Esophagus squamous epithelium (tissue), 5 donors: ENCODE measurements at regions not wholly inside any gene's neighbourhood (a gene's known extent, or its start where the extent isn't known, plus 50 kb on each side); places are given as distances from the start of the nearest gene placed in this dataset.

Source experiments
- DNase-seq: peaks from one replicate; lab custom pipeline; 2025; lab: John Stamatoyannopoulos, UW
- H3K27ac ChIP-seq, 4 donors: fragments of 200-600 bp; sonication (generic); one replicate each; pipeline ENCODE4 v1.5.1; 2016 to 2019; ENCODE audit warnings: mild to moderate bottlenecking in 1 of 4
- H3K27me3 ChIP-seq, 4 donors: fragments of 200-600 bp; sonication (generic); 1 replicate in 3 of 4; 2 replicates in 1 of 4; pipeline versions ENCODE4 v1.5.1 to v1.6.0; 2017 to 2021; ENCODE audit warnings: antibody characterized with exemption in 1 of 4
- H3K36me3 ChIP-seq, 3 donors: fragments of 200-600 bp; sonication (generic); one replicate each; pipeline ENCODE4 v1.5.1; 2016 to 2019
- H3K4me1 ChIP-seq, 3 donors: fragments of 200-600 bp; sonication (generic); one replicate each; pipeline ENCODE4 v1.5.1; 2017 to 2019
- H3K4me3 ChIP-seq, 4 donors: fragments of 200-600 bp; sonication (generic); 1 replicate in 3 of 4; 2 replicates in 1 of 4; pipeline ENCODE4 v1.5.1; 2016 to 2019; ENCODE audit warnings: mild to moderate bottlenecking in 2 of 4, moderate library complexity in 1 of 4
- H3K9me3 ChIP-seq, 3 donors: fragments of 200-600 bp; sonication (generic); one replicate each; pipeline ENCODE4 v1.5.1; 2016 to 2019
- POLR2A ChIP-seq, 4 donors: fragments of 450-650 bp; IDR thresholded peaks; one replicate each; pipeline ENCODE4 v1.6.1; 2017; ENCODE audit warnings: antibody characterized with exemption in 4 of 4, mild to moderate bottlenecking in 4 of 4, moderate library complexity in 3 of 4
- WGBS, 2 donors: methylation state at CpG; one replicate each; pipeline ENCODE4 v1.1.5; 2018; 5-methylcytosine and 5-hydroxymethylcytosine counted together
- intact Hi-C: fragments of 100-400 bp; cut with DNase I; formaldehyde crosslinking; loops from one replicate; pipeline ENCODE4 v1.15.0; 2022
- small RNA-seq, 4 donors: library from RNA; depleted of rRNA; stranded (forward); fragments of <200 nt; gene quantifications; one replicate each; pipeline ENCODE3, GENCODE V24; 2016
- TF ChIP-seq, protein P1 (sequence below), 6 experiments: fragments of 450-650 bp in 4 of 6; fragments of 200-600 bp in 2 of 6; sonication (generic) in 2 of 6; IDR thresholded peaks; one replicate each; pipeline ENCODE4 v1.5.1; 2016 to 2019; ENCODE audit warnings: antibody characterized with exemption in 6 of 6, mild to moderate bottlenecking in 4 of 6, moderate library complexity in 4 of 6
- donor health status: DM: yes; HTN: yes; CAD: no.

GRCh38 chr9:104025104-104025503, 69.0 kb upstream of the SMC2 start:
- intact Hi-C loops: no loop called here
- WGBS, 2 donors: 64 to 73% methylated on average over 2 of the region's 2 CpGs
- H3K36me3 ChIP-seq: no peaks in the 10 kb centered on the region
- DNase-seq: no peak
- H3K4me1 ChIP-seq: no peaks in the 10 kb centered on the region
- TF ChIP-seq POLR2A (IDR thresholded peaks at IDR 0.05): no peak
- TF ChIP-seq, protein P1, sequence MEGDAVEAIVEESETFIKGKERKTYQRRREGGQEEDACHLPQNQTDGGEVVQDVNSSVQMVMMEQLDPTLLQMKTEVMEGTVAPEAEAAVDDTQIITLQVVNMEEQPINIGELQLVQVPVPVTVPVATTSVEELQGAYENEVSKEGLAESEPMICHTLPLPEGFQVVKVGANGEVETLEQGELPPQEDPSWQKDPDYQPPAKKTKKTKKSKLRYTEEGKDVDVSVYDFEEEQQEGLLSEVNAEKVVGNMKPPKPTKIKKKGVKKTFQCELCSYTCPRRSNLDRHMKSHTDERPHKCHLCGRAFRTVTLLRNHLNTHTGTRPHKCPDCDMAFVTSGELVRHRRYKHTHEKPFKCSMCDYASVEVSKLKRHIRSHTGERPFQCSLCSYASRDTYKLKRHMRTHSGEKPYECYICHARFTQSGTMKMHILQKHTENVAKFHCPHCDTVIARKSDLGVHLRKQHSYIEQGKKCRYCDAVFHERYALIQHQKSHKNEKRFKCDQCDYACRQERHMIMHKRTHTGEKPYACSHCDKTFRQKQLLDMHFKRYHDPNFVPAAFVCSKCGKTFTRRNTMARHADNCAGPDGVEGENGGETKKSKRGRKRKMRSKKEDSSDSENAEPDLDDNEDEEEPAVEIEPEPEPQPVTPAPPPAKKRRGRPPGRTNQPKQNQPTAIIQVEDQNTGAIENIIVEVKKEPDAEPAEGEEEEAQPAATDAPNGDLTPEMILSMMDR (IDR thresholded peaks at IDR 0.05): no peak
- no peaks in the 10 kb centered on the region for H3K27me3 ChIP-seq
- no peak overlapping the region for H3K4me3 ChIP-seq
- H3K27ac ChIP-seq: no peak overlapping the region
- H3K9me3 ChIP-seq: no peaks in the 10 kb centered on the region

- H3K4me3 ChIP-seq: no peak overlapping the region
- WGBS, 2 donors: 37 to 44% methylated on average over 2 of the region's 2 CpGs
- intact Hi-C loops: no loop called here
- TF ChIP-seq POLR2A (IDR thresholded peaks at IDR 0.05): no peak
- TF ChIP-seq, protein P1 (IDR thresholded peaks at IDR 0.05): no peak
- H3K4me1 ChIP-seq: no peaks in the 10 kb centered on the region
- H3K9me3 ChIP-seq: no peaks in the 10 kb centered on the region
- DNase-seq: no peak
- H3K27me3 ChIP-seq: no peaks in the 10 kb centered on the region
- no peak overlapping the region for H3K27ac ChIP-seq
- H3K36me3 ChIP-seq: no peaks in the 10 kb centered on the region
Measured at GRCh38 chr9:104025945-104026344, 68.2 kb upstream of the SMC2 start.

DNA sequence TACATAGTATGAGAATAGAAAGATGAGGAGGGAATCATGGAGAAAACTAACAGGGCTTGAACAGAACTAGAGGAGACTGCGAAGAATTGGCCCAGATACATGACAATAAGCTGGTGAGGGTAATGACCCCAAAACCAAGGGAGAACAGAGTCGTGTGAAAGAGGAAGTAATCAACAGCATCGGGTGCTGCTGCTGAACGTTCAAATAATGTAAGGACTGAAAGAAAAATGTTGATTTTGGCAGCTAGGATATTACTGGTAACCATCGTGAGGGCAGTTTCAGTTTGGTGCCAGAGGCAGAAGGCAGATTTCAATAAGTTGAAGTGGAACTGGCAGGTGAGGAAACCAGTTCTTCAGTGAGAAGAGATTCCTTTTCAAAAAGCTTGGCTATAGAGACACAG, 66.8 kb upstream of the SMC2 start:
- Histone ChIP-seq H3K27ac (no peak overlapping the region), H3K4me3 (no peak overlapping the region), H3K4me1 (no peaks in the 10 kb centered on the region), H3K9me3 (no peaks in the 10 kb centered on the region), H3K27me3 (no peaks in the 10 kb centered on the region), H3K36me3 (no peaks in the 10 kb centered on the region)
- no peak for TF ChIP-seq POLR2A (IDR thresholded peaks at IDR 0.05)
- TF ChIP-seq, protein P1 (IDR thresholded peaks at IDR 0.05): no peak
- DNase-seq: no peak
- intact Hi-C loops: no loop called here
- WGBS, 2 donors: 33 to 41% methylated on average over 5 of the region's 5 CpGs

DNA sequence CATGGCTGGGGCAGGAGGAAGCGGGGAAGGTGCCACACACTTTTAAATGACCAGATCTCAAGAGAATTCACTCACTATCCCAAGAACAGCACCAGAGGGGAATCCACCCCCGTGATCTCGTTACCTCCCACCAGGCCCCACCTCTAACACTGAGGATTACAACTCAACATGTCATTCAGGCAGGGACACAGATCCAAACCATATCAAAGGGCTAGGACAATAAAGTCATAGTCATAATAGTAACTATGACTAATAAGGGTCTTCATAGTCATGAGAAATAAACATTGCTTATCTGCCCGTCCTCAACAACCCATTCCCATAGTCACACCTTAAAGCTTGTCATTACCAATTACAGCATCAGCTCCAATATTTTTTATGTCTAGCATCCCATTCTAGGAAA, 65.3 kb upstream of the SMC2 start:
- no peak for DNase-seq
- intact Hi-C loops: no loop called here
- WGBS, 2 donors: 59 to 69% methylated on average over 4 of the region's 4 CpGs
- Histone ChIP-seq H3K4me1 (no peaks in the 10 kb centered on the region), H3K9me3 (no peaks in the 10 kb centered on the region), H3K27me3 (no peaks in the 10 kb centered on the region), H3K36me3 (no peaks in the 10 kb centered on the region), H3K27ac (no peak overlapping the region), H3K4me3 (no peak overlapping the region)
- no peak for TF ChIP-seq POLR2A (IDR thresholded peaks at IDR 0.05)
- TF ChIP-seq, protein P1 (IDR thresholded peaks at IDR 0.05): no peak

Small RNAs in the stretch of these regions (small RNA-seq; reads per million reads assigned to genes)
- gene RNA5SP291: 0 reads per million in 4 donors
